ENCODE measurements at regions not wholly inside any gene's neighbourhood (a gene's known extent, or its start where the extent isn't known, plus 50 kb on each side); places are given as distances from the start of the nearest gene placed in this dataset.

- DNase-seq = no peak
Measured at GRCh38 chr1:228923973-228924686, 188.9 kb downstream of the RHOU start.

DNA sequence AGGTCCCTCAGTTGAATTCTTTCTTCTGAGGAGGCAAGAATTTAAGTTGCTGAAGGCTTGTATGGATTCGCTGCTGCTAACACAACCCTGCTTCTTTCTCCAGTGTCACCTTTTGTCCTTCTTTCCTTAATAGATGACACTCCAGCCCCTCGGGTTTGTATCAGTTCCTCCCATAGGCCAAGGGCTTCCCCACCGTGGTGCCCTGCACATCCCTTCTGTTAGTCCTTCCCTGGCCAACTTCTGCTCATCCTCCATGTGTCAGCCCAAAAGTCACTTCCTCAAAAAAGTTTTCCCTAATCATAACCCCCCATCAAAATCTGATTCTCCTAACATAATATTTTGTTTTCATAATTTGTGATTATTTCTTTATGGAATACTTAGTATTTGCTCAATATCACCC is 190.4 kb downstream of the RHOU start:
- DNase-seq = no peak

GRCh38 chr1:228927421-228927820 is 192.1 kb downstream of the RHOU start:
- DNase-seq = no peak

DNA sequence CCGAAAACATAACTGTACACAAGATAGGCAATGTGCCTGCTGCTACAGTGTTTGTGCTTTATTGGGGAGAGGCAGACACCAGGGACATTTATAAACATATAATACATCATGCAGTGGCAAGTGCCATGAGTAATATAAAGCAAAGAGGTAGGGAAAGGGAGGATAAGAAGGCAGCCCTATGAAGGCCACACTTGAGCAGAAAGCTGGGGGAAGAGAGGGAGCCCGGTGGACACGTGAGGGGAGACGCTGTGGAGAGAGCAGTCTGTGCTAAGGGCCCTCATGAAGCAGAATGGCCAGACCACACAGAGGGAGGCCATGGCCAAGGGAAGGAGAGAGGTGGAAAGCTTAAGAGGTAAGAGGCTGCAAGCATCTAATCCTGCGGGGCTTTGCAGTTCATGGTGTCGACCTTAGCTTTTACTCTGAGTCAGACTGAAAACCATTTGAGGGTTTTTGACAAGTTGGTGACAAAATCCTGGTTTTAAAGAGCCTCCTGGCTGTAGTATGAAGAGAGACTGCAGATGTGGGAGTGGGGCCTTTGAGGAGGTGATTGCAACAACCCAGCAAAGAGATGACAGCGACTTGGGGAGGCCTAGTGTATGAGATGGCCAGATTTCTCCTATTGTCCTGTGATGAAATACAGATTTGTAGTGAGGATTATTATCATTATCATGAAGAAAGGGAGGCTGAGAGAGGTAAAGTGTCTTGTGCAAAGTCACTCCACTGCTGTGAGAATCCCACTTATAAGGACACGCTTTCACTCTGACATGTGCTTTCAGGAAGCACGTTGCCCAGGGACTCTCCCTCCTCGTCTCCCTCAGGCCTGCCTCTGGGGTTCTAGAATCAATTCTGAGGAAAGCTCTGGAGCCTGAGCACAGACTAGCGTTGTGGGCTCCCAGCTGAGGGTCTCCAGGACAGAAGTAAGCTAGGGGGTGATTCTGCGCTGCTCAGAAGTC is 192.9 kb downstream of the RHOU start:
- DNase-seq = no peak

DNA sequence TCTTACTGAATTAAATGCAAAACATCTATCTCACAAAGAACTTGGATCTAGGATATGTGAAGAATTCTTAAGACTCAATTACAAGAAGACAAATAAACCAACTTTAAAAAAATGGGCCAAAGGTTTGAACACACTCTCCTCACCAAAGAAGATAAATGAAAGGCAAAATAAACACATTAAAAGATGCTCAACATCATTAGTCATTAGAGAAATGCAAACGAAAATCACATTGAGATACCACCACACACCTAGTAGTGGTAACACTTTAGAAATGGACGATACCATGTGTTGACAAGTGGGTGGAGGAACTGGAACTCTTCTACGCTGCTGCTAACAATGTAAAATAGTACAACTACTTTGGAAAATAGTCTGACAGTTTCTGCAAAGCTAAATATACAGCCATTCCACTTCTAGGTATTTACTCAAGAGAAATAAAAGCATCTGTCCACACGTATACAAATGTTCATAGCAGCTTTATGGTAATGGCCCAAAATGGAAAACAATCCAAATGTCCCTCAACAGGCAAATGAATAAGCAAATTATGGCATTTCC is 194.3 kb downstream of the RHOU start:
- DNase-seq = no peak

GRCh38 chr1:228930479-228930957 is 195.2 kb downstream of the RHOU start:
- no peak for DNase-seq

DNA sequence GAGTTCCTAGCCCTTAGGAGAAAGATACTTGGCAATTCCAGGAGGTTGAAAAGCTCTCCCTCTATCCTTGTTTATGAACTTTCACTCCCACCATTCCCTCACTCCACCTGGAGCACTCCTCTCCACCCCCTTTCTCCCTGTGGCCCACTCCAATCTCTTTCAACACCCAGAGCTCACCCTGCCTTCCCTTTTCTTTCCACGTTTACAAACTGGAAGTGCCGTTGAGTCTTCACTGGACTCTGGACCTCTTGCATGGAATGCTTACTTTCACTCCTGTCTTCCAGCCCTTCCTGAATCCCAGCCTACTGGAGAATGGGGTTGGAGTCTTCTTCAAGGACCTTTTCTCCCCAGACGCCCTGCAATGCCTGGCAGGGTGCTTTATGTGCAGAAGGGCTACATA is 198.5 kb downstream of the RHOU start:
- DNase-seq = no peak

- no peak for DNase-seq
Measured at GRCh38 chr1:228935198-228935663, 200.0 kb downstream of the RHOU start.

DNA sequence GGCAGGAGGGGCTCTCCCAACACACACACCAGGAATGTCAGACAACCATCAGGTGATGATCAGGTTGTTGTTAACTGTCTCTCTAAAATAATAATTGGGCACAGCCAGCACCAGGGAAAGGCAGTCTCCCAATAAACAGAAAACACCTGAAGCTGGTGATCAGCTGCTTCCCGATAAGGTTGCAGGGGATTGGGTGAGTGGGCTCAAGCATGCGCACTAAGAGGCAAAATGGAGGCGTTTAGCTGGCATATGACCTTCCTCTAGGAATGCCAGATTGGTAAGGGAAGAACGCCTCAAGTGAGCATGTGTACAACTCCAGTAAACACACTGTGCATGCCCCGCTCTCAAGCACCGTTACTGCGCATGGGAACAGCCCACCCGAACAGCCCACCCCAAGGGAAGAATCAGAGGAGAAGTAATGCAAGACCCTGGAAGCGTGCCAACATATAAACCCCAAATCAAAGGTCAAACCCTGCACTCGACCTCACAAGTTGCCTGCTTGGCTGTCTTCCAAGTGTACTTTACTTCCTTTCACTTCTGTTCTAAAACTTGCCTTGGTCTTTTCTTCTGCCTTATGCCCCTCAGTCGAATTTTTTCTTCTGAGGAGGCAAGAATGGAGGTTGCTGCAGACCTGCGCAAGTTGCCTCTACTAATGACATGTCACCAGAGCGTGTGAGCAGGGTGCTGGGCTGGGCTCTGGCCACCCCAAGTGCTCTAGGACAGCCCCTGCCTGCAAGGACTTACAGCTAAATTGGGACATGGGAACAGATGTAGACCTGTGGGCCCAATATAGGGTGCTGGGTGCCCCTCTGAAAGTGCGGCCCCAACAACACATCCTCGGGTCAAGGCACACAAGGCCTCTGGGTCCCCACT is 200.8 kb downstream of the RHOU start:
- DNase-seq = no peak

- no peak for DNase-seq
Measured at GRCh38 chr1:228936881-228937280, 201.6 kb downstream of the RHOU start.

GRCh38 chr1:228937351-228937750 is 202.1 kb downstream of the RHOU start:
- no peak for DNase-seq

- DNase-seq = peak; percentile 54
Measured at GRCh38 chr1:228937851-228938536, 202.7 kb downstream of the RHOU start.

- peak; percentile 59 for DNase-seq
Measured at GRCh38 chr1:228938537-228938901, 203.2 kb downstream of the RHOU start.

DNA sequence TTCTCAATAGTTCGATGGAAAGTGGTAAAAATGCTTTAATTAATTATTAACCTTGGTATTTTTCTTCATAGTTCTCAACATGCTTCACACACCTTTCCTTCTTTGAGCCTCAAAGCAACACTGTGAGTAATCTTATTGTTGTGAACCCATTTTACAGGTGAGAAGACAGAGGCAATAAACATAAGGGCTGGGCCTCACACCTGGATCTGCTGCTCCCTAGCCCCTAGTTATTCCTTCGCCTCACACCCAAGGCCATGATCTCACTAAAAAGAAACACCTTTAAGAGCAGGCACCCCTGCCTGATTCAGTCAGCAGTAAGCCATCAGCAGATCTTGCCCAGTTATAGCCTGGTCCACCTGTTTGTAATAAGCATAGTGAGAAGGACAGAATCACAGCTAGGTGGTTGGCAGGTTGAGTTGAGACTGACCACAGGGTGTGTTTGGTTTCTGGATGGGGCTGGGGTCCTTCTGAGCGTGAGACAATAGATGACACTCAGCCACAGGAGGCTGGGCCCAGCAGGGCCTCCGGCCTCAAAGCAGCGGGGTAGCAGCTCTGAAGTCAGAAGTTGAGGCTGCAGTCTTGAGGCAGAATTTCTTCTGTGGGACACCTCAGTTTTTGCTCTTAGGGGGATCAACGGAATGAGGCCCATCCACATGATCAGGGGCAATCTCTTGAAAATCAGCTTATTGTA is 203.9 kb downstream of the RHOU start:
- no peak for DNase-seq

DNA sequence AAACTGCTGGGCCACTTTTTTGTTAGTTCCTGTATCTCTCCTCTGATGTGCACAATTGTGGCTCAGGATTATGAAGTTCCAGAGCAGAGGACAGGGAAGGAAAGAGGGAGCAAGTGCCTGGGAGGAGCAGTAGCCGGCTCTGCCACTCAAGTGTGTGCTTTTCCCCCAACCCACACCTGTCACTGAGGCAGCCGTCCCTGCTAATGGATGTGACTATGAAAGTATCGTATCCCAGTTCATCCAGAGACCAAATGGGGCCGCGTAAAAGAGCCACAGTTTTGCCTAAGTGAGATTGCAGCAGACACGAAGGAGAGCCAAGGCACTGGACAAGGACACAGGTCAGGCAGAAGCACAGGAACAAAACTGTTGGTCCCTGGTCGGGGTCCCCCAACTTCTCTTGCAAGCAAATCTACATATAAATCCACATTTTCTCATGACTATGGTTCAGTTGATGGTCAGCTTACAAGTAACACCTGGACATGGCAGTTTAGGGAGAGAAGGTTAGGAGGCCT is 204.7 kb downstream of the RHOU start:
- DNase-seq = no peak

DNA sequence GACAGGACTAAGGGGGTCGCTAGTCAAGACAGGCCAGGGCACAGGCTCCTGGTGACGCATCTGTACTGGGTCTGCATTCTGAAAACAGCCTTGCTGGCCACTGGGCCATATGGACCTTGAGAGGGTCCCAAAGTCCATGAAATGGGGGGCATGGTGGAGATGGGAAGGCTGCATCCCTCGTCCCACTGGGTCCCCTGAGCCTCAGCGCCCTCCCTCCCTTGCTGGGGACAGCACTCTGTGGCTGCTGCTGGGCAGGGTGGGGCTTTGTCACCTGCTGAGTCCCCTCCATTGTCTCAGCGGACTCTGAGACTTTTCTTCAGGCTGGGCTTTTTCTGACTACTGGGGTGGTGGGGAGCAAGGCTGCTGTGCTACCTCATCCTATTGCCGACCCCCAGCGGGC is 205.2 kb downstream of the RHOU start:
- DNase-seq = no peak

DNA sequence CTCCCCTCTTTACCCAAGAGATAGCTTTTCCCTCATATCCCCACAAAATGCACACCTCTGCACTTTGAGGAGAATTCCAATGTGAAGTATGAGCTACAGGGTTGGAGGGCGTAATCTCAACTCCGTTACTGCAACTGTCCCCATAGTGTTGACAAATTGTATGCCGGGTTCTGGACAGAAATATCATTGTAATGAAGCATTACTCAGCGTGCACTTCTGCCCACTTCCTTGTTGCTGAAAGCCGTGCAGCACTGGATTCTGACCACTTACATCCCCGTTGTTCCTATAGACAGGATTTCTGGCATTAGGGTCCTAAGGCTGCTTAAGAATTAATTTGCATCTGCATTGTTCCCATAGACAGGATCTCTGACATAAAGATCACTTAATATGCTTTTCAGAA is 205.6 kb downstream of the RHOU start:
- DNase-seq = no peak

DNA sequence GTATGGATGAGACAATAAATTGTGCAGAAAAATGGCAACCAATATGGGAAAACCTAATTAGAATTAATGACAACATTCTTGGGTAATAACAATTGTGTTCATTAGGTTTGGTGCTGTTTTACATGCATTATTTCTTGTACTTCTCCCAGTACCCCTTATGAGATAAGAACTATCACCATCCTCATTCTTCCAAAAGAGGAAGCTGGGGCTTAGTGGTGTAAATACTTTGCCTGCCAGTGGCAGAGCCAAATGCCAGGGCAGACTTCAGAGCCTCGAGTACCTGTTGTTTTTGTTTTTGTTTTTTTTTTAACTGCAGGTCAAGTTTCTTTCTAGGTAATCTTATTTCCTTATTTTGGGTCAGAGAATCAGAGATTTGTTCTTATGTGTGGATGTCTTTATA is 206.4 kb downstream of the RHOU start:
- DNase-seq = no peak

GRCh38 chr1:228943436-228943835 is 208.2 kb downstream of the RHOU start:
- DNase-seq = no peak

DNA sequence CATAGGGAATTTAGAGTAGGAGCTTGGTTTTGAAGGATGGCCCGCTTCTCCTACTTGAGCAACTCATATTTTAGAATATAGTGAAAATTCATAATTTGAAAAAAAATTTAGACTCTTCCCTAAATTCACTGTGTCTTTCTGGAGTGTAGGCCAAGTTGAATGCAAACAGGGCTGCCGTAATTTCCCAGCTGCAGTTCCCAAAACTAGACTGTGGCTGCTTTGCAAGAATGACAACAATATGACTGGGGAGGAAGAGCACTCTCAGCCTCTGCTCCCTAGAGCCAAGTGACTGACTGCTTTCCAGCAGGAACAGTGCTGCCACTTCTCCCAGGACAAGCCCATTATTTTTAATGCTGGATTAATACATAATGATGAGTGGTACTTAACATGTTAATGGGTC is 209.0 kb downstream of the RHOU start:
- no peak for DNase-seq

GRCh38 chr1:228944935-228945371 is 209.7 kb downstream of the RHOU start:
- DNase-seq = peak; percentile 9
